T follicular helper cell (primary cell): ENCODE measurements at regions not wholly inside any gene's neighbourhood (a gene's known extent, or its start where the extent isn't known, plus 50 kb on each side); places are given as distances from the start of the nearest gene placed in this dataset.
A peak's percentile ranks its signal among the peaks of the same experiment; 100 is the strongest.
"Not testable (repeated sequence)": the region's sequence is repeated elsewhere in the genome, so short reads cannot be mapped to it uniquely, and the experiment has no call there.

Source experiments
- DNase-seq: peaks from one replicate; pipeline ENCODE4 v3.0.0-alpha.2; 2020; ENCODE audit warnings: low read depth

DNA sequence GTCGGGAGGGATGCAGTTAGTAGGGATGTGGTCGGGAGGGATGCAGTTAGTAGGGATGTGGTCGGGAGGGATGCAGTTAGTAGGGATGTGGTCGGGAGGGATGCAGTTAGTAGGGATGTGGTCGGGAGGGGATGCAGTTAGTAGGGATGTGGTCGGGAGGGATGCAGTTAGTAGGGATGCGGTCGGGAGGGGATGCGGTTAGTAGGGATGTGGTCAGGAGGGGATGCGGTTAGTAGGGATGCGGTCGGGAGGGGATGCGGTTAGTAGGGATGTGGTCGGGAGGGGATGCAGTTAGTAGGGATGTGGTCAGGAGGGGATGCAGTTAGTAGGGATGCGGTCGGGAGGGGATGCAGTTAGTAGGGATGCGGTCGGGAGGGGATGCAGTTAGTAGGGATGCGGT is 96.2 kb downstream of the BDH1 start:
- not testable (repeated sequence) for DNase-seq

GRCh38 chr3:197458906-197459470 is 96.8 kb downstream of the BDH1 start:
- no peak for DNase-seq

GRCh38 chr3:197458179-197458707 is 97.5 kb downstream of the BDH1 start:
- peak; percentile 10 for DNase-seq

DNA sequence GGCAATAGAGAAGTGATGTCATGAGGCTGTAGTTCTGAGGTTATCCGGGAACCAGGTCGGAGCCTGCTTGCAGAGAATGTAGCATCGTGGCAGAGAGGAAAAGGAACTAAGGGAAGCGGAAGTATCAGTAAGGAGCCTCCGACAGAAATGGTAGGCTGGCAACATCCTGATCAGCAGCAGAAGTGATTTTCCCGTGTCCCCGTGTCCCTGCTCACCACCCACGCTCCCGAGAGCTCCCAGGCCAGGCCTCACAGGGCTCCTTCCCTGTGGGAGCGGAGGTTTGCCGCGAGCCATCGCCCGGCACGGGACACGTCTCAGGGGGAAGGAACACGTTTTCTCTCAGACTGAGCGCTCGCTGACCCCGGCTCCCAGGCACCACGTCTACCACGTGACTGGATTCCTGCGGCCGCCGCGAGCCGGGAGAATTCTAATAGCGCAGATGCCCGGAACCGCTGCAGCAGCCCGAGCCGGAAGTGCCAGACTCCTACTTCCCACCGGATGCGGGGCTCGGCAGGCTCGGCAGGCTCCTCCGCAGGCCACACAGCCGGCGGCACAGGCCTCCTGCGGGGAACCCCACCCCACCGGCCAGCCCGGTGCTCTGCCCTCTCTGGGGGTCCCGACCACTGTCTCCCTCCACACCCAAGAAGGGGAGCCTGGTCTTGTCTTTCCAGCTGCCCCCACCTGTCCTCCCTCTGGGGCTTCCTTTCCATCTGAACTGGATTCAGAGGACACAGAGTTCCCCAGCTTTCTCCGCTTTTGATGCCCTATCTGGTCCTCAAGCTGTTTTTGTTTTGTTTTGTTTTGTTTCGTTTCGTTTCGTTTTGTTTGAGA is 99.3 kb downstream of the BDH1 start:
- peak; percentile 8 for DNase-seq

DNA sequence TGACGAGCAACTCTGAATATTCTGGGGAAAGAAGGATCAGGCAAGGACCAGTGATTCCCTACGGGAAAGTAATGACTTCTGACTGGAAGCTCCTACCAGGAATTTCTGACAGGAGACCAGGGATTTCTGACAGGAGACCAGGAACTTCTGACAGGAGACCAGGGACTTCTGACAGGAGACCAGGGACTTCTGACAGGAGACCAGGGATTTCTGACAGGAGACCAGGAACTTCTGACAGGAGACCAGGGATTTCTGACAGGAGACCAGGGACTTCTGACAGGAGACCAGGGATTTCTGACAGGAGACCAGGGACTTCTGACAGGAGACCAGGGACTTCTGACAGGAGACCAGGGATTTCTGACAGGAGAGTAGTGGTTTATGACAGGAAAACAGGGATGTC is 100.9 kb downstream of the BDH1 start:
- not testable (repeated sequence) for DNase-seq

- DNase-seq, result no peak
Measured at GRCh38 chr3:197454014-197454413, 101.8 kb downstream of the BDH1 start.

DNA sequence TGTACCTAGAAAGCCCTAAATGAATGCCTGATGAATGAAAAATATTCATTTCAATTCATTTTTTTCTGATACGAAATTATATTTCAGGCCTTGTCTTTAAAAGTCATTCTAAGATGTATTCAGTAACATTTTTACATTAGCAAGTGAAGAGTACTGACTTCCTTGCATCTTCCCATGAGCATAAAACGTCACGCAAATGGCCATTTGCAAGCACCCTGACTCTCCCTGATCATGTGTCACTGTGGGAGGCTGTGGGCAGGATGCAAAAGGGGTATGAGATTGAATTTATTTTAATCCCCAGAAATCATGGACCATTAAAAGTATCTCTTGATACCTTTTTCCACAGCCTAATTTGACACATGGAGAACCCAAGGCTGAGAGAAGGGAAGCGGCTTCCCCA is 105.0 kb downstream of the BDH1 start:
- no peak for DNase-seq

GRCh38 chr3:197450308-197450707 is 105.5 kb downstream of the BDH1 start:
- DNase-seq, result no peak

GRCh38 chr3:197449181-197449580 is 106.6 kb downstream of the BDH1 start:
- not testable (repeated sequence) for DNase-seq

GRCh38 chr3:197447781-197448180 is 108.0 kb downstream of the BDH1 start:
- DNase-seq, result not testable (repeated sequence)

- DNase-seq, result no peak
Measured at GRCh38 chr3:197447057-197447456, 108.7 kb downstream of the BDH1 start.

DNA sequence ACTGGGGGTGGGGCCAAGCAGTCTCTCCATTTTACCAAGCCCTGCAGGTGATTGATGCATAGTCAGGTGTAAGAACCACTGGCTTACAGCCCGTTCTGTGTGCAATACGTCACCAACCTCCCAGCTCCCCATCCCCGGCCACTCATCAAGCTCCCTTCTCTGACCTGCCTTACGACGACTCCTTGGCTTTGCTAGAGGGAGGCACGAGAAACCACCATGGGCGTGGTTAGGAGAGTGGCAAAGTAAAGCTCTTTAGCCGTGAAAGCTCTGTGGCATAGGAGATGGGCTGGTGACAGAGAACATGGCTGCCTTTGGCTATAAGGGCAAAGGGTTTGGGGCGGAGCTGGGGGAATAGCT is 109.1 kb downstream of the BDH1 start:
- no peak for DNase-seq

GRCh38 chr3:197445896-197446699 is 109.7 kb downstream of the BDH1 start:
- DNase-seq, result no peak

DNA sequence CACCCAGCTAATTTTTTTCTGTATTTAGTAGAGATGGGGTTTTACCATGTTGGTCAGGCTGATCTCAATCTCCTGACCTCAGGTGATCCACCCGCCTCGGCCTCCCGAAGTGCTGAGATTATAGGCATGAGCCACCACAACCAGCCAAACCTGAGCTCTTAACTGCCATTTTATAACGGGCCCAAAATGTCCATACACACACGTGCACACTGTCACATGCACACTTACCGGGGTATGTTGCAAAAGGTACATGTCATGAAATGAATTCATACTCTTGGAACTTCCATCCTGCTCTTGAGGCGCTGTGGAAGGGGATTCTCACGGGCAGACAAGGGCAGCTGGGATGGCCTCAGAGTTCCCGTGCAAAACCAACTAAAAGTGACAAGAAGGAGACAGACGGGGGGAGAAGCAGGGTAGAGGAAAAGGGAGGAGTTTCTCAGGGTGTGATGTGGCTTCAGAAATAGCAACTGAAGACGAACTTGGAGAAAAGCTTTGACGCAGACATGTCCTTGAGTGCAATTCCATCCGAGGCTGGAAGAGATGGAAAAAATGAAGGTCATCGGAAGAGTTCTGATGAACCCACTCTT is 110.9 kb downstream of the BDH1 start:
- no peak for DNase-seq

- no peak for DNase-seq
Measured at GRCh38 chr3:197443506-197443905, 112.3 kb downstream of the BDH1 start.

GRCh38 chr3:197440717-197441303 is 115.0 kb downstream of the BDH1 start:
- DNase-seq, result no peak

DNA sequence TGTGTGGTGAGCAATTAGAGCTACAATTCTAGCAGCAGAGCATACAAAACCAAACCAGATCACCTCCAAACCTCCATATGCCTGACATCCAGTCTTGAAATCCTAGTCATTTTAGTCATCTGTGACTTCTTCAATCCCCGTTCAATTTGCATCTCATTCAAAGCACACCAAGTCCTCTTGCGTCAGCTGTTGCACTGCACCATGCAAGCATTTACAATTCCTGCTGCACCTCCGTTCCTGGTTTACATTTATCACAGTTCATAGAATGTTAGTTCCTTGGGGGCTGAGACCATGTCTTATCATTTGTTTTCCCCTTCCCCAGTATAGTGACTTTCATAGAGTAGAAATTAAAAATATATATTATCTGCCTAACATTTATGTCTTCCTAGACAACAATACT is 116.9 kb downstream of the BDH1 start:
- DNase-seq, result no peak

GRCh38 chr3:197435426-197435825 is 120.3 kb downstream of the BDH1 start:
- no peak for DNase-seq

- DNase-seq, result no peak
Measured at GRCh38 chr3:197434830-197435229, 120.9 kb downstream of the BDH1 start.

GRCh38 chr3:197432384-197433127 is 123.2 kb downstream of the BDH1 start:
- no peak for DNase-seq

DNA sequence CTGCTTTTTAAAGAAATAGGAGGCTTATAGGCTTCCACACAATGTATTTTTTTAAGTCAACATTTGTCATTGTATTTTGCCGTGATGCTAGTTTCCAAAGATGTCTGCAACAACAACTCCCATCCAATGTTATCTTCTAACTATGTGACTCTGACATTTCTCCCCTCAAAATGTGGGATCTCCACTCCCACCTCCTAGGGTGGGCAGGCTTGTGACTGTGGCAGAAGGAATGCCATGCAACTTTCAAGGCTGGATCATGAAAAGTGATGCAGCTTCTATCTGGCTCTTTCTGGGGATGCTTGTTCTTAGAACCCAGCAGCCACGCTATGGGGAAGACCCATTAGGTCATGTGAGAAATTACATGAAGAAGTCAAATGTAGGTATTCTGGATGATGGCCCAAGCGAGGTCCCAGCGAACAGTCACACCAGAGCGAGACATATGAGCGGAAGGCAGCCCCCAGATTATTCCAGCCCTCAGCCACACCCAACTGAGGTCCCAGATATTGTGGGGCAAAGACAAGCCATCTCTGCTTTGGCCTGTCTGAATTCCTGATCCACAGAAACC is 124.3 kb downstream of the BDH1 start:
- no peak for DNase-seq
